ENCODE measurements at regions not wholly inside any gene's neighbourhood (a gene's known extent, or its start where the extent isn't known, plus 50 kb on each side); places are given as distances from the start of the nearest gene placed in this dataset.

- no peak for TF ChIP-seq EZH2phosphoT487 (IDR thresholded peaks at IDR 0.05; ENCODE audit: low read depth, severe bottlenecking, unreplicated experiment)
- TF ChIP-seq, protein P1, sequence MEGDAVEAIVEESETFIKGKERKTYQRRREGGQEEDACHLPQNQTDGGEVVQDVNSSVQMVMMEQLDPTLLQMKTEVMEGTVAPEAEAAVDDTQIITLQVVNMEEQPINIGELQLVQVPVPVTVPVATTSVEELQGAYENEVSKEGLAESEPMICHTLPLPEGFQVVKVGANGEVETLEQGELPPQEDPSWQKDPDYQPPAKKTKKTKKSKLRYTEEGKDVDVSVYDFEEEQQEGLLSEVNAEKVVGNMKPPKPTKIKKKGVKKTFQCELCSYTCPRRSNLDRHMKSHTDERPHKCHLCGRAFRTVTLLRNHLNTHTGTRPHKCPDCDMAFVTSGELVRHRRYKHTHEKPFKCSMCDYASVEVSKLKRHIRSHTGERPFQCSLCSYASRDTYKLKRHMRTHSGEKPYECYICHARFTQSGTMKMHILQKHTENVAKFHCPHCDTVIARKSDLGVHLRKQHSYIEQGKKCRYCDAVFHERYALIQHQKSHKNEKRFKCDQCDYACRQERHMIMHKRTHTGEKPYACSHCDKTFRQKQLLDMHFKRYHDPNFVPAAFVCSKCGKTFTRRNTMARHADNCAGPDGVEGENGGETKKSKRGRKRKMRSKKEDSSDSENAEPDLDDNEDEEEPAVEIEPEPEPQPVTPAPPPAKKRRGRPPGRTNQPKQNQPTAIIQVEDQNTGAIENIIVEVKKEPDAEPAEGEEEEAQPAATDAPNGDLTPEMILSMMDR (IDR thresholded peaks at IDR 0.05; ENCODE audit: poor library complexity): no peak
Observed at GRCh38 chr6:163883984-163884383, 469.5 kb downstream of the QKI start.
